Lower lobe of right lung (tissue), 2 donors: ENCODE measurements at regions not wholly inside any gene's neighbourhood (a gene's known extent, or its start where the extent isn't known, plus 50 kb on each side); places are given as distances from the start of the nearest gene placed in this dataset.

ENCODE experiments used
- ATAC-seq, 2 donors: fragments of 200-7000 bp; cut with Tn5 transposase; one replicate each; pipeline ENCODE4 v1.9.1; 2020 to 2022; ENCODE audit warnings: mild to moderate bottlenecking in 2 of 2, moderate library complexity in 2 of 2
- DNase-seq: peaks from one replicate; pipeline ENCODE4 v3.0.0-alpha.2; 2020
- H3K27ac ChIP-seq: fragments of 200-600 bp; one replicate; pipeline ENCODE4 v1.8.0; 2022
- H3K27me3 ChIP-seq: fragments of 200-600 bp; one replicate; pipeline ENCODE4 v1.8.0; 2022; ENCODE audit warnings: low read depth
- H3K36me3 ChIP-seq: fragments of 200-600 bp; one replicate; pipeline ENCODE4 v1.8.0; 2022; ENCODE audit warnings: mild to moderate bottlenecking
- H3K4me1 ChIP-seq: fragments of 200-600 bp; one replicate; pipeline ENCODE4 v1.8.0; 2022
- H3K4me3 ChIP-seq: fragments of 200-600 bp; one replicate; pipeline ENCODE4 v1.8.0; 2022; ENCODE audit warnings: mild to moderate bottlenecking
- H3K9me3 ChIP-seq: fragments of 200-600 bp; one replicate; pipeline ENCODE4 v1.8.0; 2022
- intact Hi-C: fragments of 100-400 bp; cut with DNase I; formaldehyde crosslinking; loops from one replicate; pipeline ENCODE4 v1.11.0; 2022
- TF ChIP-seq, protein P1 (sequence below): fragments of 200-600 bp; IDR thresholded peaks from one replicate; pipeline ENCODE4 v1.8.0; 2022; ENCODE audit warnings: antibody characterized with exemption, mild to moderate bottlenecking
- donor health status: DM: no; HTN: yes; CAD: no; lungs with severe emphysema.

DNA sequence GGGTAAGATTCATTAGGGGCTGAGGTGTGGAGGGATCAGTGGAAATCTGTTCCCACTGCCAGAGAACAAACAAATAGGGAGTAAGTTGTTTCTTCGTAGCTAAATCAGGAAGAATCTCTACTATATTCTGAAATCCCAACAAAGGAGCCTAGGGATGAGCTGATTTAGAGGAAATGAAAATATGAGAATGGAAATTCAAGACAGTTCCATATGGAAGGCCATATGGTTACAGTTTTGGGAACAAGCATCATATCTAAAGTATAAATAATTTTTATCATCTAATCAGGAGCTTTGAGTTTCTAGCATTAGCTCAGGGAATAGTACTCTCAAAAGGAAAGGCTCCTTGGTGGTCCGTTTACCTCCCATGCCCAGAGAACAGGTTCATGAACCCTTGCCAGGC is 218.2 kb downstream of the AASDH start:
- intact Hi-C loops, result no loop called here

GRCh38 chr4:56164907-56165306 is 216.2 kb downstream of the CEP135 start:
- intact Hi-C loops, result no loop called here
- Histone ChIP-seq H3K27me3 (no peaks in the 10 kb centered on the region), H3K27ac (no peak overlapping the region), H3K4me1 (no peaks in the 10 kb centered on the region), H3K9me3 (peaks cover 8% of the 10 kb centered on the region), H3K36me3 (no peaks in the 10 kb centered on the region), H3K4me3 (no peak overlapping the region)
- DNase-seq, result no peak
- ATAC-seq, result no peak
- TF ChIP-seq, protein P1, sequence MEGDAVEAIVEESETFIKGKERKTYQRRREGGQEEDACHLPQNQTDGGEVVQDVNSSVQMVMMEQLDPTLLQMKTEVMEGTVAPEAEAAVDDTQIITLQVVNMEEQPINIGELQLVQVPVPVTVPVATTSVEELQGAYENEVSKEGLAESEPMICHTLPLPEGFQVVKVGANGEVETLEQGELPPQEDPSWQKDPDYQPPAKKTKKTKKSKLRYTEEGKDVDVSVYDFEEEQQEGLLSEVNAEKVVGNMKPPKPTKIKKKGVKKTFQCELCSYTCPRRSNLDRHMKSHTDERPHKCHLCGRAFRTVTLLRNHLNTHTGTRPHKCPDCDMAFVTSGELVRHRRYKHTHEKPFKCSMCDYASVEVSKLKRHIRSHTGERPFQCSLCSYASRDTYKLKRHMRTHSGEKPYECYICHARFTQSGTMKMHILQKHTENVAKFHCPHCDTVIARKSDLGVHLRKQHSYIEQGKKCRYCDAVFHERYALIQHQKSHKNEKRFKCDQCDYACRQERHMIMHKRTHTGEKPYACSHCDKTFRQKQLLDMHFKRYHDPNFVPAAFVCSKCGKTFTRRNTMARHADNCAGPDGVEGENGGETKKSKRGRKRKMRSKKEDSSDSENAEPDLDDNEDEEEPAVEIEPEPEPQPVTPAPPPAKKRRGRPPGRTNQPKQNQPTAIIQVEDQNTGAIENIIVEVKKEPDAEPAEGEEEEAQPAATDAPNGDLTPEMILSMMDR, result no peak

More for the DNA sequence above, 218.2 kb downstream of the AASDH start:
- DNase-seq (no peak), ATAC-seq (no peak)
- Histone ChIP-seq H3K9me3 (peaks cover 8% of the 10 kb centered on the region), H3K4me1 (no peaks in the 10 kb centered on the region), H3K27ac (no peak overlapping the region), H3K27me3 (no peaks in the 10 kb centered on the region), H3K36me3 (no peaks in the 10 kb centered on the region), H3K4me3 (no peak overlapping the region)
- TF ChIP-seq, protein P1, result no peak

GRCh38 chr4:56160636-56161035 is 211.9 kb downstream of the CEP135 start:
- Histone ChIP-seq H3K4me3 (no peak overlapping the region), H3K27ac (no peak overlapping the region), H3K9me3 (no peaks in the 10 kb centered on the region), H3K4me1 (no peaks in the 10 kb centered on the region), H3K36me3 (no peaks in the 10 kb centered on the region), H3K27me3 (no peaks in the 10 kb centered on the region)
- intact Hi-C loops, result no loop called here
- TF ChIP-seq, protein P1, result no peak
- DNase-seq, result no peak
- no peak for ATAC-seq

GRCh38 chr4:56158483-56158882 is 209.7 kb downstream of the CEP135 start:
- Histone ChIP-seq H3K4me3 (no peak overlapping the region), H3K9me3 (no peaks in the 10 kb centered on the region), H3K4me1 (no peaks in the 10 kb centered on the region), H3K36me3 (no peaks in the 10 kb centered on the region), H3K27ac (no peak overlapping the region), H3K27me3 (no peaks in the 10 kb centered on the region)
- no peak for DNase-seq
- no peak for ATAC-seq
- intact Hi-C loops, result no loop called here
- TF ChIP-seq, protein P1, result no peak

DNA sequence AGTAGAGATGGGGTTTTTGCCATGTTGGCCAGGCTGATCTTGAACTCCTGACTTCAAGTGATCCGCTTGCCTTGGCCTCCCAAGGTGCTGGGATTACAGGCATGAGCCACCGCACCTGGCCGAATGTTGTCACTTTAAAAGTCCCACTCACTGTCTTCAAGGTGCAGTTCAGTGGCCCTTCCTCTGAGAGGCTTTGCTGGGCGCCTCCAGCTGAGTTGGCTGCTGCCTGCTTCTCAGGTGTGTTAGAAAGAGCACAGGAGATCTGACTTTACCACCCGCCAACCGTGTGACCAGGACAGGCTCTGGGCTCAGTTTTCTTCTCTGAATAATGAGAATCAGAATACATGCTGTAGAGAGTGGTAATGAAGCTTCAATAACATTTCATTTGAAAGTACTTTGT is 207.4 kb downstream of the CEP135 start:
- intact Hi-C loops, result no loop called here
- Histone ChIP-seq H3K27ac (no peak overlapping the region), H3K36me3 (no peaks in the 10 kb centered on the region), H3K4me3 (no peak overlapping the region), H3K27me3 (no peaks in the 10 kb centered on the region), H3K4me1 (no peaks in the 10 kb centered on the region), H3K9me3 (no peaks in the 10 kb centered on the region)
- DNase-seq (no peak), ATAC-seq (no peak)
- TF ChIP-seq, protein P1, result no peak

- no peak overlapping the region for H3K27ac ChIP-seq
- no peaks in the 10 kb centered on the region for H3K27me3 ChIP-seq
- H3K9me3 ChIP-seq, result no peaks in the 10 kb centered on the region
- TF ChIP-seq, protein P1, result no peak
- intact Hi-C loops, result no loop called here
- ATAC-seq, result no peak
- no peaks in the 10 kb centered on the region for H3K4me1 ChIP-seq
- DNase-seq, result no peak
- no peak overlapping the region for H3K4me3 ChIP-seq
- no peaks in the 10 kb centered on the region for H3K36me3 ChIP-seq
Measured at GRCh38 chr4:56155432-56155831, 206.7 kb downstream of the CEP135 start.
